SK-N-SH treated with all-trans-retinoic acid at 6 μM for 48 hours (cell line): ENCODE measurements at regions not wholly inside any gene's neighbourhood (a gene's known extent, or its start where the extent isn't known, plus 50 kb on each side); places are given as distances from the start of the nearest gene placed in this dataset.

Source experiments
- GLIS3 ChIP-seq: fragments of 250-450 bp; sonication (Bioruptor Pico); IDR thresholded peaks from 2 replicates; pipeline ENCODE4 v1.5.0; 2020; ENCODE audit warnings: mild to moderate bottlenecking, moderate library complexity
- SNAI2 ChIP-seq: fragments of 250-450 bp; sonication (Bioruptor Pico); IDR thresholded peaks from 2 replicates; pipeline ENCODE4 v1.5.0; 2020; ENCODE audit warnings: mild to moderate bottlenecking, moderate library complexity
- ZFP3 ChIP-seq: fragments of 250-450 bp; sonication (Bioruptor Pico); IDR thresholded peaks from 2 replicates; pipeline ENCODE4 v1.5.0; 2020; ENCODE audit warnings: mild to moderate bottlenecking, moderate library complexity
- ZFP30 ChIP-seq: fragments of 450-650 bp; formaldehyde crosslinking; IDR thresholded peaks from 2 replicates; pipeline ENCODE4 v1.5.0; 2022; ENCODE audit warnings: mild to moderate bottlenecking, moderate library complexity
- ZNF565 ChIP-seq: fragments of 450-650 bp; formaldehyde crosslinking; conservative IDR thresholded peaks from 2 replicates; pipeline ENCODE4 v1.5.0; 2020; ENCODE audit warnings: low read depth, mild to moderate bottlenecking, moderate library complexity
- ZNF70 ChIP-seq: fragments of 450-650 bp; formaldehyde crosslinking; IDR thresholded peaks from 2 replicates; pipeline ENCODE4 v1.5.0; 2020; ENCODE audit warnings: mild to moderate bottlenecking, moderate library complexity

GRCh38 chr9:79470954-79471353 is 100.8 kb upstream of the TLE4 start:
- no peak for TF ChIP-seq ZNF70 (CRISPR knock-in tag)
- no peak for TF ChIP-seq GLIS3 (CRISPR knock-in tag)
- no peak for TF ChIP-seq SNAI2
- TF ChIP-seq ZNF565 (CRISPR knock-in tag): no peak
- TF ChIP-seq ZFP3 (CRISPR knock-in tag): no peak
- TF ChIP-seq ZFP30: no peak
